KMS-11 (cell line): ENCODE measurements at regions not wholly inside any gene's neighbourhood (a gene's known extent, or its start where the extent isn't known, plus 50 kb on each side); places are given as distances from the start of the nearest gene placed in this dataset.

Experiments
- H2AFZ ChIP-seq: fragments of 200-600 bp; sonication (generic); 2 replicates; pipeline ENCODE4 v1.6.1; 2016; ENCODE audit warnings: antibody characterized with exemption, mixed run types, low read depth
- H3K27ac ChIP-seq: fragments of 200-600 bp; sonication (generic); 2 replicates; pipeline ENCODE4 v1.6.1; 2016; ENCODE audit warnings: mild to moderate bottlenecking, mixed run types
- H3K27me3 ChIP-seq: fragments of 200-600 bp; sonication (generic); 2 replicates; pipeline ENCODE4 v1.6.1; 2017; ENCODE audit warnings: mild to moderate bottlenecking, low read depth, mixed run types, moderate library complexity; ENCODE audit not compliant: insufficient read depth
- H3K36me3 ChIP-seq: fragments of 200-600 bp; sonication (generic); 2 replicates; pipeline ENCODE4 v1.6.1; 2017; ENCODE audit warnings: mild to moderate bottlenecking, mixed run types; ENCODE audit not compliant: insufficient read depth
- H3K4me1 ChIP-seq: fragments of 200-600 bp; sonication (generic); 2 replicates; pipeline ENCODE4 v1.6.1; 2016; ENCODE audit warnings: mild to moderate bottlenecking, low read depth, mixed run types; ENCODE audit not compliant: poor library complexity, severe bottlenecking
- H3K4me2 ChIP-seq: fragments of 200-600 bp; sonication (generic); 2 replicates; pipeline ENCODE4 v1.7.0; 2016; ENCODE audit warnings: mild to moderate bottlenecking, mixed run types
- H3K4me3 ChIP-seq: fragments of 200-600 bp; sonication (generic); IDR thresholded peaks from 2 replicates; pipeline ENCODE4 v1.6.1; 2017; ENCODE audit warnings: low read depth, low read length, mixed read lengths; ENCODE audit not compliant: insufficient read depth
- H3K79me2 ChIP-seq: fragments of 200-600 bp; sonication (generic); 2 replicates; pipeline ENCODE4 v1.6.1; 2016; ENCODE audit warnings: low read depth, mixed run types; ENCODE audit not compliant: insufficient read depth
- H3K9ac ChIP-seq: fragments of 200-600 bp; sonication (generic); 2 replicates; pipeline ENCODE4 v1.6.1; 2016; ENCODE audit warnings: mild to moderate bottlenecking, mixed run types
- H4K20me1 ChIP-seq: fragments of 200-600 bp; sonication (generic); 2 replicates; pipeline ENCODE4 v1.6.1; 2016; ENCODE audit warnings: mild to moderate bottlenecking, mixed run types; ENCODE audit not compliant: insufficient read depth
- CTCF ChIP-seq: fragments of 200-600 bp; sonication (generic); conservative IDR thresholded peaks from 2 replicates; pipeline ENCODE4 v1.6.1; 2017; ENCODE audit warnings: low read depth, mild to moderate bottlenecking, antibody characterized with exemption, low read length, moderate library complexity, mixed read lengths

GRCh38 chr13:40261336-40261735 lies 405.1 kb downstream of the FOXO1 start:
- H3K4me3 ChIP-seq: no peak overlapping the region
- H3K36me3 ChIP-seq: no peaks in the 10 kb centered on the region
- no peak overlapping the region for H2AFZ ChIP-seq
- H3K4me2 ChIP-seq: no peak overlapping the region
- no peaks in the 10 kb centered on the region for H4K20me1 ChIP-seq
- H3K9ac ChIP-seq: no peak overlapping the region
- no peaks in the 10 kb centered on the region for H3K27me3 ChIP-seq
- no peaks in the 10 kb centered on the region for H3K79me2 ChIP-seq
- no peak for TF ChIP-seq CTCF
- H3K27ac ChIP-seq: no peak overlapping the region
- no peaks in the 10 kb centered on the region for H3K4me1 ChIP-seq

- H3K27me3 ChIP-seq: no peaks in the 10 kb centered on the region
- H3K4me1 ChIP-seq: no peaks in the 10 kb centered on the region
- no peaks in the 10 kb centered on the region for H4K20me1 ChIP-seq
- H3K4me3 ChIP-seq: no peak overlapping the region
- H2AFZ ChIP-seq: no peak overlapping the region
- H3K4me2 ChIP-seq: no peak overlapping the region
- H3K36me3 ChIP-seq: no peaks in the 10 kb centered on the region
- no peak overlapping the region for H3K27ac ChIP-seq
- H3K79me2 ChIP-seq: no peaks in the 10 kb centered on the region
- no peak for TF ChIP-seq CTCF
- H3K9ac ChIP-seq: no peak overlapping the region
Measured at GRCh38 chr13:40261947-40262346, 404.5 kb downstream of the FOXO1 start.

- H3K27ac ChIP-seq: no peak overlapping the region
- no peak for TF ChIP-seq CTCF
- no peaks in the 10 kb centered on the region for H4K20me1 ChIP-seq
- H3K27me3 ChIP-seq: no peaks in the 10 kb centered on the region
- no peak overlapping the region for H3K4me2 ChIP-seq
- no peaks in the 10 kb centered on the region for H3K36me3 ChIP-seq
- H2AFZ ChIP-seq: no peak overlapping the region
- H3K4me1 ChIP-seq: no peaks in the 10 kb centered on the region
- H3K4me3 ChIP-seq: no peak overlapping the region
- no peak overlapping the region for H3K9ac ChIP-seq
- H3K79me2 ChIP-seq: no peaks in the 10 kb centered on the region
Measured at GRCh38 chr13:40269086-40269485, 397.4 kb downstream of the FOXO1 start.

GRCh38 chr13:40270726-40271125 lies 395.7 kb downstream of the FOXO1 start:
- no peak overlapping the region for H3K4me2 ChIP-seq
- H3K79me2 ChIP-seq: no peaks in the 10 kb centered on the region
- H2AFZ ChIP-seq: no peak overlapping the region
- no peak overlapping the region for H3K27ac ChIP-seq
- H3K4me3 ChIP-seq: no peak overlapping the region
- no peak overlapping the region for H3K9ac ChIP-seq
- no peak for TF ChIP-seq CTCF
- H4K20me1 ChIP-seq: no peaks in the 10 kb centered on the region
- no peaks in the 10 kb centered on the region for H3K36me3 ChIP-seq
- H3K27me3 ChIP-seq: no peaks in the 10 kb centered on the region
- H3K4me1 ChIP-seq: no peaks in the 10 kb centered on the region
